A549 (cell line): ENCODE measurements at regions not wholly inside any gene's neighbourhood (a gene's known extent, or its start where the extent isn't known, plus 50 kb on each side); places are given as distances from the start of the nearest gene placed in this dataset.

Experiments
- ATAC-seq, 2 experiments: fragments of 200-7000 bp in 1 of 2; fragments of >200 bp in 1 of 2; cut with Nextera tagmentation in 1 of 2; cut with Tn5 transposase in 1 of 2; 3 replicates each; pipeline versions ENCODE4 v1.8.0 to v1.9.1; 2018 to 2020; ENCODE audit warnings: mild to moderate bottlenecking in 1 of 2, moderate library complexity in 1 of 2
- CTCF ChIA-PET: fragments of 300-600 bp; sonication (Branson Sonifier 250); formaldehyde crosslinking; extraction: SDS; loops from one replicate; lab custom pipeline; 2021; ENCODE audit warnings: antibody characterized with exemption, inconsistent platforms; lab: Yijun Ruan, JAX
- POLR2A ChIA-PET: fragments of 350-600 bp; formaldehyde crosslinking; extraction: SDS; loops from one replicate; lab custom pipeline; 2021; ENCODE audit warnings: antibody characterized with exemption, inconsistent platforms; lab: Yijun Ruan, JAX
- DNase-seq, 2 experiments: peaks; one replicate each; pipeline versions ENCODE4 v3.0.0 to v3.0.0-alpha.2; 2011 to 2016; ENCODE audit warnings: low read depth in 1 of 2, low spot score in 1 of 2
- FAIRE-seq: peaks from 2 replicates; lab custom pipeline; 2011; peaks lifted over from hg19 to GRCh38; lab: Jason Lieb, UNC
- H3K27ac ChIP-seq, 2 experiments: fragments of >200 bp; sonication (Bioruptor Twin); formaldehyde crosslinking; 3 replicates each; pipeline ENCODE4 v1.5.1; 2016 to 2017
- H3K4me1 ChIP-seq: fragments of >200 bp; sonication (Bioruptor Twin); formaldehyde crosslinking; 3 replicates; pipeline ENCODE4 v1.6.1; 2016
- H3K4me2 ChIP-seq: fragments of >200 bp; sonication (Bioruptor Twin); formaldehyde crosslinking; 3 replicates; pipeline ENCODE4 v1.6.1; 2016
- H3K4me3 ChIP-seq: fragments of >200 bp; sonication (Bioruptor Twin); formaldehyde crosslinking; 3 replicates; pipeline ENCODE4 v1.5.1; 2016
- H3K9me3 ChIP-seq: fragments of >200 bp; sonication (Bioruptor Twin); formaldehyde crosslinking; 3 replicates; pipeline ENCODE4 v1.6.1; 2016
- BHLHE40 ChIP-seq: IDR thresholded peaks from 2 replicates; pipeline ENCODE4 v1.6.1; 2012; ENCODE audit warnings: low read depth, low read length, inconsistent platforms
- CBX2 ChIP-seq: fragments of 200-600 bp; sonication (generic); IDR thresholded peaks from 2 replicates; pipeline ENCODE4 v1.6.1; 2016; ENCODE audit warnings: low read depth, mild to moderate bottlenecking, borderline replicate concordance
- CBX8 ChIP-seq: fragments of 200-600 bp; sonication (generic); IDR thresholded peaks from 2 replicates; pipeline ENCODE4 v1.6.1; 2016
- CEBPB ChIP-seq, 2 experiments: fragments of >200 bp in 1 of 2; sonication (Bioruptor Twin) in 1 of 2; formaldehyde crosslinking in 1 of 2; IDR thresholded peaks; 2 replicates each; pipeline ENCODE4 v1.6.1; 2012 to 2016
- CHD2 ChIP-seq: fragments of 150-350 bp; IDR thresholded peaks from 2 replicates; pipeline ENCODE4 v1.6.1; 2014; ENCODE audit warnings: low read length; ENCODE audit not compliant: partially characterized antibody
- EHF ChIP-seq: fragments of 250-450 bp; sonication (Bioruptor Pico); IDR thresholded peaks from 2 replicates; pipeline ENCODE4 v1.5.0; 2020; ENCODE audit warnings: mild to moderate bottlenecking
- EP300 ChIP-seq, 2 experiments: fragments of >200 bp; sonication (Bioruptor Twin); formaldehyde crosslinking; IDR thresholded peaks; 2 replicates in 1 of 2; 3 replicates in 1 of 2; pipeline ENCODE4 v1.6.1; 2016 to 2017
- HOXA7 ChIP-seq: fragments of 250-450 bp; sonication (Bioruptor Pico); IDR thresholded peaks from 2 replicates; pipeline ENCODE4 v1.5.0; 2020; ENCODE audit warnings: mild to moderate bottlenecking, moderate library complexity
- HOXB13 ChIP-seq: fragments of 250-450 bp; sonication (Bioruptor Pico); IDR thresholded peaks from 2 replicates; pipeline ENCODE4 v1.5.0; 2020; ENCODE audit warnings: low read depth, mild to moderate bottlenecking, moderate library complexity
- JUN ChIP-seq, 2 experiments: fragments of >200 bp; sonication (Bioruptor Twin); formaldehyde crosslinking; IDR thresholded peaks; 2 replicates in 1 of 2; 3 replicates in 1 of 2; pipeline ENCODE4 v1.6.1; 2016 to 2017
- KDM1A ChIP-seq: fragments of 200-600 bp; sonication (generic); IDR thresholded peaks from 2 replicates; pipeline ENCODE4 v1.6.1; 2016; ENCODE audit warnings: low read depth, mild to moderate bottlenecking
- KDM5A ChIP-seq: fragments of 200-600 bp; sonication (generic); IDR thresholded peaks from 2 replicates; pipeline ENCODE4 v1.6.1; 2016; ENCODE audit warnings: antibody characterized with exemption, mild to moderate bottlenecking
- NPAS2 ChIP-seq: fragments of 250-450 bp; sonication (Bioruptor Pico); IDR thresholded peaks from 2 replicates; pipeline ENCODE4 v1.8.0; 2022; ENCODE audit warnings: mild to moderate bottlenecking, moderate library complexity, borderline replicate concordance
- PHF8 ChIP-seq: fragments of 200-600 bp; sonication (generic); IDR thresholded peaks from 2 replicates; pipeline ENCODE4 v1.6.1; 2016; ENCODE audit warnings: low read depth, mild to moderate bottlenecking, antibody characterized with exemption, moderate library complexity, borderline replicate concordance
- RAD21 ChIP-seq, 2 experiments: fragments of >200 bp in 1 of 2; sonication (Bioruptor Twin) in 1 of 2; formaldehyde crosslinking in 1 of 2; IDR thresholded peaks in 1 of 2; conservative IDR thresholded peaks in 1 of 2; 2 replicates in 1 of 2; 3 replicates in 1 of 2; pipeline ENCODE4 v1.6.1; 2012 to 2018; ENCODE audit warnings: inconsistent platforms in 1 of 2
- RARB ChIP-seq: fragments of 250-450 bp; sonication (Bioruptor Pico); IDR thresholded peaks from 2 replicates; pipeline ENCODE4 v1.8.0; 2021; ENCODE audit warnings: mild to moderate bottlenecking, moderate library complexity
- RCOR1 ChIP-seq: fragments of 150-350 bp; IDR thresholded peaks from 2 replicates; pipeline ENCODE4 v1.6.1; 2014; ENCODE audit warnings: antibody characterized with exemption, low read length, low read depth
- REST ChIP-seq: fragments of 200-600 bp; sonication (generic); IDR thresholded peaks from 2 replicates; pipeline ENCODE4 v1.6.1; 2016; ENCODE audit warnings: antibody characterized with exemption, mild to moderate bottlenecking, moderate library complexity
- SREBF2 ChIP-seq: fragments of 450-650 bp; IDR thresholded peaks from 2 replicates; pipeline ENCODE4 v1.6.1; 2014; ENCODE audit warnings: mild to moderate bottlenecking, moderate library complexity
- TP53 ChIP-seq: fragments of 250-450 bp; sonication (Bioruptor Pico); IDR thresholded peaks from 2 replicates; pipeline ENCODE4 v1.5.0; 2021; ENCODE audit warnings: mild to moderate bottlenecking, moderate library complexity
- ZFP36 ChIP-seq: fragments of 450-650 bp; IDR thresholded peaks from 2 replicates; pipeline ENCODE4 v1.6.1; 2014; ENCODE audit warnings: borderline replicate concordance; ENCODE audit not compliant: partially characterized antibody
- WGBS: methylation state at CpG from one replicate; pipeline ENCODE4 v1.1.6; 2017; ENCODE audit errors: missing lambda C conversion rate; 5-methylcytosine and 5-hydroxymethylcytosine counted together
- TF ChIP-seq, protein P1 (sequence below): fragments of 150-350 bp; IDR thresholded peaks from 2 replicates; pipeline ENCODE4 v1.6.1; 2014; ENCODE audit warnings: low read depth, mild to moderate bottlenecking, low read length
- TF ChIP-seq, protein P2 (sequence below): fragments of >200 bp; sonication (Bioruptor Twin); formaldehyde crosslinking; IDR thresholded peaks from 3 replicates; pipeline ENCODE4 v1.5.1; 2016

- no peak for DNase-seq
- H3K27ac ChIP-seq, result no peak overlapping the region
- FAIRE-seq, result no peak
- 50% methylated on average over 2 of the region's 2 CpGs for WGBS
- no peaks in the 10 kb centered on the region for H3K4me1 ChIP-seq
- TF ChIP-seq HOXB13 (CRISPR knock-in tag) (no peak), KDM5A (no peak), RARB (CRISPR knock-in tag) (no peak), EHF (CRISPR knock-in tag) (no peak), REST (no peak), CBX2 (no peak), CEBPB (IDR thresholded peaks at IDR 0.05) (no peak), TP53 (CRISPR knock-in tag) (no peak), EP300 (IDR thresholded peaks at IDR 0.05) (no peak), SREBF2 (no peak), JUN (IDR thresholded peaks at IDR 0.05) (no peak), RCOR1 (no peak), ZFP36 (no peak), NPAS2 (no peak), BHLHE40 (no peak)
- TF ChIP-seq, protein P1, sequence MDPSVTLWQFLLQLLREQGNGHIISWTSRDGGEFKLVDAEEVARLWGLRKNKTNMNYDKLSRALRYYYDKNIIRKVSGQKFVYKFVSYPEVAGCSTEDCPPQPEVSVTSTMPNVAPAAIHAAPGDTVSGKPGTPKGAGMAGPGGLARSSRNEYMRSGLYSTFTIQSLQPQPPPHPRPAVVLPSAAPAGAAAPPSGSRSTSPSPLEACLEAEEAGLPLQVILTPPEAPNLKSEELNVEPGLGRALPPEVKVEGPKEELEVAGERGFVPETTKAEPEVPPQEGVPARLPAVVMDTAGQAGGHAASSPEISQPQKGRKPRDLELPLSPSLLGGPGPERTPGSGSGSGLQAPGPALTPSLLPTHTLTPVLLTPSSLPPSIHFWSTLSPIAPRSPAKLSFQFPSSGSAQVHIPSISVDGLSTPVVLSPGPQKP, result no peak
- TF ChIP-seq, protein P2, sequence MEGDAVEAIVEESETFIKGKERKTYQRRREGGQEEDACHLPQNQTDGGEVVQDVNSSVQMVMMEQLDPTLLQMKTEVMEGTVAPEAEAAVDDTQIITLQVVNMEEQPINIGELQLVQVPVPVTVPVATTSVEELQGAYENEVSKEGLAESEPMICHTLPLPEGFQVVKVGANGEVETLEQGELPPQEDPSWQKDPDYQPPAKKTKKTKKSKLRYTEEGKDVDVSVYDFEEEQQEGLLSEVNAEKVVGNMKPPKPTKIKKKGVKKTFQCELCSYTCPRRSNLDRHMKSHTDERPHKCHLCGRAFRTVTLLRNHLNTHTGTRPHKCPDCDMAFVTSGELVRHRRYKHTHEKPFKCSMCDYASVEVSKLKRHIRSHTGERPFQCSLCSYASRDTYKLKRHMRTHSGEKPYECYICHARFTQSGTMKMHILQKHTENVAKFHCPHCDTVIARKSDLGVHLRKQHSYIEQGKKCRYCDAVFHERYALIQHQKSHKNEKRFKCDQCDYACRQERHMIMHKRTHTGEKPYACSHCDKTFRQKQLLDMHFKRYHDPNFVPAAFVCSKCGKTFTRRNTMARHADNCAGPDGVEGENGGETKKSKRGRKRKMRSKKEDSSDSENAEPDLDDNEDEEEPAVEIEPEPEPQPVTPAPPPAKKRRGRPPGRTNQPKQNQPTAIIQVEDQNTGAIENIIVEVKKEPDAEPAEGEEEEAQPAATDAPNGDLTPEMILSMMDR, result no peak
- TF ChIP-seq, all 56 proteins: peak for 0
- ATAC-seq, result no peak
- Histone ChIP-seq H3K4me3 (no peak overlapping the region), H3K4me2 (no peak overlapping the region), H3K9me3 (no peaks in the 10 kb centered on the region)
- ChIA-PET POLR2A (no interaction called here), CTCF (no interaction called here)
Measured at GRCh38 chrY:8352201-8352600, 985.1 kb upstream of the TSPY4 start.

DNA sequence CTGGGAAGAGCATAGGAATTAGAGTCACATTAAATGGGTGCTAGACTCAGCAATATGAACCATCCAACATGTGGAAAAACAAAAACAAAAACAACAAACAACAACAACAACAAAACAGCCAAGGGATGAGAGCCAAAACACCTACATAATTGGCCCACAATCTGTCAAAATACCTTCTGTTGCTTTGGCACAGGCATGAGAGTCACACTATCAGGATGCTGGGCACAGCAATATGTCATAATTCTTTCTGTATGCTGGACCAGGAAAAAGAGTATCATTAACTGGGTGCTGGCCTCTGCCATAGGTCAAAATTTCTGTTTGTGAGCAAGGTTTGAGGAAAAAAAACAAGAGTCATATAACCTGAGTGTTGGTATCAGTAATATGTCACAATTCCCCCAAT, 979.1 kb upstream of the TSPY4 start:
- no peak overlapping the region for H3K4me2 ChIP-seq
- TF ChIP-seq HOXA7, result no peak
- TF ChIP-seq PHF8, result no peak
- TF ChIP-seq CHD2, result no peak
- no peak for TF ChIP-seq CBX8
- no peak for TF ChIP-seq RCOR1
- TF ChIP-seq, protein P1, result no peak
- TF ChIP-seq REST, result no peak
- TF ChIP-seq RAD21 (conservative IDR thresholded peaks at IDR 0.05 in 1 of 2, IDR thresholded peaks at IDR 0.05 in 1 of 2), result no peak
- TF ChIP-seq KDM1A, result no peak

More for the DNA sequence above, 979.1 kb upstream of the TSPY4 start:
- H3K27ac ChIP-seq, result no peak overlapping the region
- H3K4me1 ChIP-seq, result no peaks in the 10 kb centered on the region
- FAIRE-seq (no peak), DNase-seq (no peak), ATAC-seq (no peak)
- POLR2A ChIA-PET, result no interaction called here
- CTCF ChIA-PET, result no interaction called here
- H3K9me3 ChIP-seq, result no peaks in the 10 kb centered on the region
- H3K4me3 ChIP-seq, result no peak overlapping the region
